Panc1 (cell line): ENCODE measurements at regions not wholly inside any gene's neighbourhood (a gene's known extent, or its start where the extent isn't known, plus 50 kb on each side); places are given as distances from the start of the nearest gene placed in this dataset.

Experiments used
- ATAC-seq: fragments of 200-7000 bp; cut with Tn5 transposase; 2 replicates; pipeline ENCODE4 v1.9.1; 2020; ENCODE audit warnings: mild to moderate bottlenecking, moderate library complexity
- BruUV-seq: library from RNA; stranded (reverse); fragments of 400-500 nt; replicated peaks from 2 replicates; lab custom pipeline; 2021; lab: Mats Ljungman, UMichigan
- CTCF ChIA-PET: fragments of 300-600 bp; sonication (Branson Sonifier 250); formaldehyde crosslinking; loops from one replicate; lab custom pipeline; 2022; ENCODE audit warnings: antibody characterized with exemption; lab: Charles Lee
- POLR2A ChIA-PET: fragments of 300-600 bp; sonication (Branson Sonifier 250); formaldehyde crosslinking; loops from one replicate; lab custom pipeline; 2022; ENCODE audit warnings: antibody characterized with exemption; lab: Charles Lee
- DNase-seq: peaks from one replicate; pipeline ENCODE4 v3.0.0-alpha.2; 2010; ENCODE audit warnings: low read depth, low spot score
- H3K27ac ChIP-seq: 2 replicates; pipeline ENCODE4 v1.5.1; 2011; ENCODE audit warnings: mild to moderate bottlenecking, low read length, inconsistent platforms
- H3K27me3 ChIP-seq: fragments of 200-500 bp; sonication (Bioruptor generic); 2 replicates; pipeline ENCODE4 v1.6.0; 2014; ENCODE audit warnings: low read length, inconsistent platforms; ENCODE audit not compliant: control insufficient read depth, insufficient read depth
- H3K36me3 ChIP-seq: fragments of 200-500 bp; sonication (Bioruptor generic); 2 replicates; pipeline ENCODE4 v1.5.1; 2014; ENCODE audit warnings: inconsistent platforms, mild to moderate bottlenecking, low read length, moderate library complexity; ENCODE audit not compliant: control insufficient read depth, insufficient read depth
- H3K4me1 ChIP-seq: 2 replicates; pipeline ENCODE4 v1.5.1; 2011; ENCODE audit warnings: inconsistent platforms, mild to moderate bottlenecking, low read length, moderate library complexity; ENCODE audit not compliant: control insufficient read depth, insufficient read depth
- H3K4me3 ChIP-seq, 2 experiments: 2 replicates each; pipeline ENCODE4 v1.5.1; 2011 to 2012; ENCODE audit warnings: low read depth in 2 of 2, low read length in 2 of 2, mild to moderate bottlenecking in 2 of 2, inconsistent platforms in 1 of 2, moderate library complexity in 1 of 2
- H3K9me3 ChIP-seq: fragments of 200-500 bp; sonication (Bioruptor generic); 2 replicates; pipeline ENCODE4 v1.5.1; 2014; ENCODE audit warnings: low read depth, mild to moderate bottlenecking, inconsistent platforms, low read length, moderate library complexity; ENCODE audit not compliant: control insufficient read depth, insufficient read depth
- POLR2AphosphoS5 ChIP-seq: IDR thresholded peaks from 2 replicates; pipeline ENCODE4 v1.6.1; 2012; ENCODE audit warnings: mild to moderate bottlenecking, low read depth, low read length, moderate library complexity
- SIN3A ChIP-seq: IDR thresholded peaks from 2 replicates; pipeline ENCODE4 v1.6.1; 2012; ENCODE audit warnings: low read depth, mild to moderate bottlenecking, low read length, moderate library complexity, borderline replicate concordance; ENCODE audit not compliant: insufficient read depth
- TCF7L2 ChIP-seq: IDR thresholded peaks from 2 replicates; pipeline ENCODE4 v1.6.1; 2011; ENCODE audit warnings: mild to moderate bottlenecking, low read depth, low read length, inconsistent platforms
- in situ Hi-C: cut with HindIII; loops from 2 replicates; pipeline ENCODE4 v1.10.0; 2016; ENCODE audit warnings: low sequenced_read_pairs, low pct_unique_long_range_greater_than_20kb
- intact Hi-C: fragments of 100-400 bp; cut with micrococcal nuclease; formaldehyde crosslinking; loops from one replicate; pipeline ENCODE4 v1.10.0; 2022; ENCODE audit not compliant: unreplicated experiment
- TF ChIP-seq, protein P1 (sequence below): fragments of 450-650 bp; IDR thresholded peaks from 2 replicates; pipeline ENCODE4 v1.5.1; 2017; ENCODE audit warnings: mild to moderate bottlenecking
- TF ChIP-seq, protein P2 (sequence below), 2 experiments: IDR thresholded peaks; 2 replicates each; pipeline ENCODE4 v1.6.1; 2011 to 2012; ENCODE audit warnings: low read depth in 2 of 2, control low read depth in 1 of 2, low read length in 1 of 2, mild to moderate bottlenecking in 1 of 2, moderate library complexity in 1 of 2; ENCODE audit not compliant: insufficient read depth in 1 of 2

DNA sequence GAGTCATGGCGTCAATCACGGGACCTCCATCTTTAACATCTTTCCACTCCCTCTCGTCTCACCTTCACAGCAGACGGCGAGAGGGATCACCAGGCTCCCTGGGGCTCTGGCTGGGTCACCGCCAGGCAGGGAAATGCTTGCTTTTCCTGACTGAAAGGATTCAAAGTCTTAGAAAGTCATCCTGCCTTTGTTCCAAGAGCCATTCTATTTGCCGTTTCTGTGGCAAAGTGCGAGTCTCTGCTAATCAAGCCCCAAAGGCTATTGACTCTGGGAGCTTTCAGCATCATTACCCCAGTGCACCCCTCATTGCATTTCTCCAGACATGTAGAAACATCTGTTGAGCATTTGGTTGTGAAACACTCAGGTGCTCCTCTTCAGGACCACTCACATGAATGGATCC is 69.6 kb downstream of the GSC start:
- H3K36me3 ChIP-seq, result no peaks in the 10 kb centered on the region
- H3K27ac ChIP-seq, result no peak overlapping the region
- TF ChIP-seq, protein P1, sequence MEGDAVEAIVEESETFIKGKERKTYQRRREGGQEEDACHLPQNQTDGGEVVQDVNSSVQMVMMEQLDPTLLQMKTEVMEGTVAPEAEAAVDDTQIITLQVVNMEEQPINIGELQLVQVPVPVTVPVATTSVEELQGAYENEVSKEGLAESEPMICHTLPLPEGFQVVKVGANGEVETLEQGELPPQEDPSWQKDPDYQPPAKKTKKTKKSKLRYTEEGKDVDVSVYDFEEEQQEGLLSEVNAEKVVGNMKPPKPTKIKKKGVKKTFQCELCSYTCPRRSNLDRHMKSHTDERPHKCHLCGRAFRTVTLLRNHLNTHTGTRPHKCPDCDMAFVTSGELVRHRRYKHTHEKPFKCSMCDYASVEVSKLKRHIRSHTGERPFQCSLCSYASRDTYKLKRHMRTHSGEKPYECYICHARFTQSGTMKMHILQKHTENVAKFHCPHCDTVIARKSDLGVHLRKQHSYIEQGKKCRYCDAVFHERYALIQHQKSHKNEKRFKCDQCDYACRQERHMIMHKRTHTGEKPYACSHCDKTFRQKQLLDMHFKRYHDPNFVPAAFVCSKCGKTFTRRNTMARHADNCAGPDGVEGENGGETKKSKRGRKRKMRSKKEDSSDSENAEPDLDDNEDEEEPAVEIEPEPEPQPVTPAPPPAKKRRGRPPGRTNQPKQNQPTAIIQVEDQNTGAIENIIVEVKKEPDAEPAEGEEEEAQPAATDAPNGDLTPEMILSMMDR, result no peak
- no peak for TF ChIP-seq POLR2AphosphoS5
- TF ChIP-seq SIN3A, result no peak
- TF ChIP-seq, protein P2, sequence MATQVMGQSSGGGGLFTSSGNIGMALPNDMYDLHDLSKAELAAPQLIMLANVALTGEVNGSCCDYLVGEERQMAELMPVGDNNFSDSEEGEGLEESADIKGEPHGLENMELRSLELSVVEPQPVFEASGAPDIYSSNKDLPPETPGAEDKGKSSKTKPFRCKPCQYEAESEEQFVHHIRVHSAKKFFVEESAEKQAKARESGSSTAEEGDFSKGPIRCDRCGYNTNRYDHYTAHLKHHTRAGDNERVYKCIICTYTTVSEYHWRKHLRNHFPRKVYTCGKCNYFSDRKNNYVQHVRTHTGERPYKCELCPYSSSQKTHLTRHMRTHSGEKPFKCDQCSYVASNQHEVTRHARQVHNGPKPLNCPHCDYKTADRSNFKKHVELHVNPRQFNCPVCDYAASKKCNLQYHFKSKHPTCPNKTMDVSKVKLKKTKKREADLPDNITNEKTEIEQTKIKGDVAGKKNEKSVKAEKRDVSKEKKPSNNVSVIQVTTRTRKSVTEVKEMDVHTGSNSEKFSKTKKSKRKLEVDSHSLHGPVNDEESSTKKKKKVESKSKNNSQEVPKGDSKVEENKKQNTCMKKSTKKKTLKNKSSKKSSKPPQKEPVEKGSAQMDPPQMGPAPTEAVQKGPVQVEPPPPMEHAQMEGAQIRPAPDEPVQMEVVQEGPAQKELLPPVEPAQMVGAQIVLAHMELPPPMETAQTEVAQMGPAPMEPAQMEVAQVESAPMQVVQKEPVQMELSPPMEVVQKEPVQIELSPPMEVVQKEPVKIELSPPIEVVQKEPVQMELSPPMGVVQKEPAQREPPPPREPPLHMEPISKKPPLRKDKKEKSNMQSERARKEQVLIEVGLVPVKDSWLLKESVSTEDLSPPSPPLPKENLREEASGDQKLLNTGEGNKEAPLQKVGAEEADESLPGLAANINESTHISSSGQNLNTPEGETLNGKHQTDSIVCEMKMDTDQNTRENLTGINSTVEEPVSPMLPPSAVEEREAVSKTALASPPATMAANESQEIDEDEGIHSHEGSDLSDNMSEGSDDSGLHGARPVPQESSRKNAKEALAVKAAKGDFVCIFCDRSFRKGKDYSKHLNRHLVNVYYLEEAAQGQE (IDR thresholded peaks at IDR 0.05; ENCODE audit: insufficient read depth in 1 of 2, low read depth in 2 of 2, low read length in 1 of 2), result no peak
- no peak for TF ChIP-seq TCF7L2
- in situ Hi-C loops (no loop called here), intact Hi-C loops (no loop called here)
- no peaks in the 10 kb centered on the region for H3K9me3 ChIP-seq
- DNase-seq (no peak), ATAC-seq (no peak)
- CTCF ChIA-PET, result no interaction called here
- no peaks in the 10 kb centered on the region for H3K4me1 ChIP-seq
- POLR2A ChIA-PET, result no interaction called here
- no TSS peak for BruUV-seq
- H3K4me3 ChIP-seq, result no peak overlapping the region
- H3K27me3 ChIP-seq, result no peaks in the 10 kb centered on the region

DNA sequence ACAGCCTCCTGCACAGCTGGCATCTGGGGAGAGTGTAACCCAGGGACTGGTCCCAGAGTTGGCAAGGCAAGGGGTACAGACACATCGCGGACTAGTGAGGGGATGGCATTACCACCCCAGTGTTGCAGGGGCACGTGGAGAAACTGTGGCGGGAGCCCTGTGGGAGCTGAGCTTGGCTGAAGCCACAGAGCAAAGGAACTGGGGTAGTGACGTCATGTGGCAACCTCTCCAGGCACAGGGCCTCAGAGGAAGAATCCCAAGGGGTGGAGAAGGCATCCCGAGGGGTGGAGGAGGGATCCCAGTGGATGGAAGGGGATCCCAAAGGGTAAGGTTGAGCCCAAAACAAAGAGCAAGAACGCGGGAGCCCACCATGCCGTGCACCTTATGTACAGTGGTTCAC is 70.1 kb downstream of the GSC start:
- no peak overlapping the region for H3K27ac ChIP-seq
- POLR2A ChIA-PET, result no interaction called here
- in situ Hi-C loops (no loop called here), intact Hi-C loops (no loop called here)
- H3K36me3 ChIP-seq, result no peaks in the 10 kb centered on the region
- ATAC-seq, result no peak
- H3K4me3 ChIP-seq, result no peak overlapping the region
- no peaks in the 10 kb centered on the region for H3K9me3 ChIP-seq
- no peak for DNase-seq
- CTCF ChIA-PET, result no interaction called here
- TF ChIP-seq TCF7L2 (no peak), SIN3A (no peak), POLR2AphosphoS5 (no peak)
- TF ChIP-seq, protein P1, result no peak
- TF ChIP-seq, protein P2 (IDR thresholded peaks at IDR 0.05; ENCODE audit: insufficient read depth in 1 of 2, low read depth in 2 of 2, low read length in 1 of 2), result no peak
- H3K27me3 ChIP-seq, result no peaks in the 10 kb centered on the region
- BruUV-seq, result no TSS peak
- H3K4me1 ChIP-seq, result no peaks in the 10 kb centered on the region
